Skeletal muscle tissue (tissue), 3 donors: ENCODE measurements at regions not wholly inside any gene's neighbourhood (a gene's known extent, or its start where the extent isn't known, plus 50 kb on each side); places are given as distances from the start of the nearest gene placed in this dataset.
A peak's percentile ranks its signal among the peaks of the same experiment; 100 is the strongest.
"Not testable (repeated sequence)": the region's sequence is repeated elsewhere in the genome, so short reads cannot be mapped to it uniquely, and the experiment has no call there.

Experiments used
- H3K27ac ChIP-seq: one replicate; pipeline ENCODE4 v1.7.0; 2013; ENCODE audit warnings: mild to moderate bottlenecking, low read depth, low read length, inconsistent platforms
- H3K27me3 ChIP-seq, 3 donors: one replicate each; pipeline ENCODE4 v1.7.0; 2013; ENCODE audit warnings: low read length in 3 of 3; ENCODE audit not compliant: control insufficient read depth in 3 of 3, insufficient read depth in 3 of 3
- H3K36me3 ChIP-seq, 3 donors: one replicate each; pipeline ENCODE4 v1.7.0; 2013; ENCODE audit warnings: low read length in 3 of 3; ENCODE audit not compliant: control insufficient read depth in 3 of 3, insufficient read depth in 3 of 3
- H3K4me1 ChIP-seq, 3 donors: one replicate each; pipeline ENCODE4 v1.7.0; 2013; ENCODE audit warnings: low read length in 3 of 3, mild to moderate bottlenecking in 3 of 3; ENCODE audit not compliant: control insufficient read depth in 3 of 3, insufficient read depth in 3 of 3
- H3K4me3 ChIP-seq, 3 donors: one replicate each; pipeline ENCODE4 v1.7.0; 2013; ENCODE audit warnings: low read length in 3 of 3
- H3K9ac ChIP-seq, 3 donors: one replicate each; pipeline ENCODE4 v1.7.0; 2013; ENCODE audit warnings: low read length in 3 of 3, mild to moderate bottlenecking in 3 of 3, moderate library complexity in 2 of 3, low read depth in 1 of 3
- H3K9me3 ChIP-seq, 3 donors: one replicate each; pipeline ENCODE4 v1.7.0; 2013; ENCODE audit warnings: low read length in 3 of 3; ENCODE audit not compliant: control insufficient read depth in 3 of 3
- donor health status: Osteomylitis.

GRCh38 chr11:34001557-34002064, 49.9 kb upstream of the CAPRIN1 start:
- no peaks in the 10 kb centered on the region for H3K9me3 ChIP-seq
- no peaks in the 10 kb centered on the region for H3K27me3 ChIP-seq

GRCh38 chr11:33999393-33999792, 52.1 kb upstream of the CAPRIN1 start:
- H3K36me3 ChIP-seq: no peaks in the 10 kb centered on the region
- H3K4me3 ChIP-seq: no peak overlapping the region
- H3K9ac ChIP-seq: no peak overlapping the region
- peaks cover 2 to 11% (median 10%) of the 10 kb centered on the region in 3 donors for H3K4me1 ChIP-seq
- no peak overlapping the region for H3K27ac ChIP-seq
- H3K9me3 ChIP-seq: no peaks in the 10 kb centered on the region
- no peaks in the 10 kb centered on the region for H3K27me3 ChIP-seq

More at GRCh38 chr11:34001557-34002064, 49.9 kb upstream of the CAPRIN1 start:
- H3K36me3 ChIP-seq: no peaks in the 10 kb centered on the region
- no peak overlapping the region for H3K9ac ChIP-seq
- peaks cover 2 to 10% (median 9%) of the 10 kb centered on the region in 3 donors for H3K4me1 ChIP-seq
- H3K4me3 ChIP-seq: no peak overlapping the region
- H3K27ac ChIP-seq: no peak overlapping the region

- Histone ChIP-seq H3K9me3 (no peaks in the 10 kb centered on the region), H3K27ac (no peak overlapping the region), H3K27me3 (no peaks in the 10 kb centered on the region), H3K4me3 (no peak overlapping the region), H3K9ac (no peak overlapping the region), H3K36me3 (no peaks in the 10 kb centered on the region), H3K4me1 (peaks cover 2 to 11% (median 10%) of the 10 kb centered on the region in 3 donors)
Measured at GRCh38 chr11:33997584-33998251, 53.8 kb upstream of the CAPRIN1 start.

GRCh38 chr11:33996498-33997454, 54.8 kb upstream of the CAPRIN1 start:
- peak overlapping the region in 2 of 3 donors; percentile 25 to 34 for H3K4me3 ChIP-seq
- no peak overlapping the region for H3K27ac ChIP-seq
- no peaks in the 10 kb centered on the region for H3K27me3 ChIP-seq
- no peaks in the 10 kb centered on the region for H3K36me3 ChIP-seq
- peaks cover 2 to 11% (median 10%) of the 10 kb centered on the region in 3 donors for H3K4me1 ChIP-seq
- peak overlapping the region in 1 of 3 donors; percentile 9 for H3K9ac ChIP-seq
- H3K9me3 ChIP-seq: no peaks in the 10 kb centered on the region

- Histone ChIP-seq H3K36me3 (no peaks in the 10 kb centered on the region), H3K9me3 (no peaks in the 10 kb centered on the region), H3K4me3 (no peak overlapping the region), H3K27me3 (no peaks in the 10 kb centered on the region), H3K4me1 (peaks cover 2 to 11% (median 10%) of the 10 kb centered on the region in 3 donors), H3K27ac (no peak overlapping the region), H3K9ac (no peak overlapping the region)
Measured at GRCh38 chr11:33994937-33995336, 56.6 kb upstream of the CAPRIN1 start.

- not testable (repeated sequence) for H3K4me1 ChIP-seq, H3K27me3 ChIP-seq, H3K9ac ChIP-seq, H3K9me3 ChIP-seq, H3K36me3 ChIP-seq, H3K27ac ChIP-seq, H3K4me3 ChIP-seq
Measured at GRCh38 chr11:33991136-33991535, 60.4 kb upstream of the CAPRIN1 start.

- H3K4me1 ChIP-seq, H3K9me3 ChIP-seq, H3K4me3 ChIP-seq, H3K9ac ChIP-seq, H3K36me3 ChIP-seq, H3K27ac ChIP-seq, H3K27me3 ChIP-seq: not testable (repeated sequence)
Measured at GRCh38 chr11:33990131-33990530, 61.4 kb upstream of the CAPRIN1 start.

- H3K27me3 ChIP-seq: no peaks in the 10 kb centered on the region
- no peaks in the 10 kb centered on the region for H3K36me3 ChIP-seq
- no peak overlapping the region for H3K9ac ChIP-seq
- no peak overlapping the region for H3K4me3 ChIP-seq
- H3K9me3 ChIP-seq: no peaks in the 10 kb centered on the region
- no peak overlapping the region for H3K27ac ChIP-seq
- H3K4me1 ChIP-seq: no peaks in the 10 kb centered on the region
Measured at GRCh38 chr11:33989461-33989860, 62.1 kb upstream of the CAPRIN1 start.

- H3K27ac ChIP-seq: no peak overlapping the region
Measured at GRCh38 chr11:33988586-33989370, 62.8 kb upstream of the CAPRIN1 start.

More at GRCh38 chr11:33988586-33989370, 62.8 kb upstream of the CAPRIN1 start:
- Histone ChIP-seq H3K36me3 (no peaks in the 10 kb centered on the region), H3K9me3 (no peaks in the 10 kb centered on the region), H3K27me3 (no peaks in the 10 kb centered on the region), H3K4me3 (no peak overlapping the region), H3K9ac (no peak overlapping the region), H3K4me1 (no peaks in the 10 kb centered on the region)
